ENCODE measurements at regions not wholly inside any gene's neighbourhood (a gene's known extent, or its start where the extent isn't known, plus 50 kb on each side); places are given as distances from the start of the nearest gene placed in this dataset.

GRCh38 chr1:62941780-62942179 is 157.8 kb downstream of the ATG4C start:
- ChIA-PET CTCF (no interaction called here), POLR2A (no interaction called here), RAD21 (ENCODE audit: low non-redundant PET in 1 of 2, low total read pairs in 2 of 2, uncharacterized antibody in 2 of 2, unreplicated experiment in 2 of 2) (no interaction called here)
- H3K4me1 ChIP-seq (ENCODE audit: control insufficient read depth in 1 of 2, insufficient read depth in 2 of 2, low read length in 2 of 2) = no peaks in the 10 kb centered on the region
- ATAC-seq (no peak), DNase-seq (ENCODE audit: low read depth, low spot score) (no peak)
- H2AFZ ChIP-seq (ENCODE audit: low read depth, low read length, poor library complexity, severe bottlenecking) = no peak overlapping the region
- no peaks in the 10 kb centered on the region for H4K20me1 ChIP-seq (ENCODE audit: insufficient read depth)
- no peaks in the 10 kb centered on the region for H3K79me2 ChIP-seq (ENCODE audit: insufficient read depth, low read length)
- no peak overlapping the region for H3K4me3 ChIP-seq (replicated peaks in 1 of 2; ENCODE audit: low read depth in 1 of 2, low read length in 2 of 2)
- TF ChIP-seq MAX (IDR thresholded peaks at IDR 0.05) = no peak
- H3K4me2 ChIP-seq (ENCODE audit: low read length) = no peak overlapping the region
- no peak overlapping the region for H3K9ac ChIP-seq (ENCODE audit: low read length)
- BruUV-seq (replicated peaks) = no TSS peak
- H3K9me3 ChIP-seq (ENCODE audit: control insufficient read depth in 1 of 2, insufficient read depth in 1 of 2, low read depth in 1 of 2, low read length in 2 of 2) = no peaks in the 10 kb centered on the region
- peaks cover 30% of the 10 kb centered on the region for H3K27me3 ChIP-seq (ENCODE audit: insufficient read depth, low read length)
- H3K36me3 ChIP-seq (ENCODE audit: control insufficient read depth in 1 of 2, insufficient read depth in 2 of 2, low read length in 2 of 2) = no peaks in the 10 kb centered on the region
- intact Hi-C loops (cut with micrococcal nuclease) = no loop called here
- no peak overlapping the region for H3K27ac ChIP-seq (ENCODE audit: low read depth, low read length)
- H3K9me2 ChIP-seq (ENCODE audit: insufficient read depth) = no peaks in the 10 kb centered on the region

GRCh38 chr1:62946511-62946910 is 162.6 kb downstream of the ATG4C start:
- CTCF ChIA-PET = no interaction called here
- Histone ChIP-seq H3K27ac (ENCODE audit: low read depth, low read length) (no peak overlapping the region), H2AFZ (ENCODE audit: low read depth, low read length, poor library complexity, severe bottlenecking) (no peak overlapping the region), H3K36me3 (ENCODE audit: control insufficient read depth in 1 of 2, insufficient read depth in 2 of 2, low read length in 2 of 2) (no peaks in the 10 kb centered on the region), H3K27me3 (ENCODE audit: insufficient read depth, low read length) (peaks cover 31% of the 10 kb centered on the region), H3K9me2 (ENCODE audit: insufficient read depth) (no peaks in the 10 kb centered on the region), H3K9me3 (ENCODE audit: control insufficient read depth in 1 of 2, insufficient read depth in 1 of 2, low read depth in 1 of 2, low read length in 2 of 2) (no peaks in the 10 kb centered on the region), H3K9ac (ENCODE audit: low read length) (no peak overlapping the region), H4K20me1 (ENCODE audit: insufficient read depth) (no peaks in the 10 kb centered on the region), H3K79me2 (ENCODE audit: insufficient read depth, low read length) (no peaks in the 10 kb centered on the region), H3K4me3 (replicated peaks in 1 of 2; ENCODE audit: low read depth in 1 of 2, low read length in 2 of 2) (no peak overlapping the region), H3K4me2 (ENCODE audit: low read length) (no peak overlapping the region), H3K4me1 (ENCODE audit: control insufficient read depth in 1 of 2, insufficient read depth in 2 of 2, low read length in 2 of 2) (no peaks in the 10 kb centered on the region)
- intact Hi-C loops (cut with micrococcal nuclease) = no loop called here
- TF ChIP-seq FOSL1 (IDR thresholded peaks at IDR 0.05; ENCODE audit: low read depth) = no peak
- no peak for TF ChIP-seq EZH2 (IDR thresholded peaks at IDR 0.05)
- TF ChIP-seq YY1 (IDR thresholded peaks at IDR 0.05; ENCODE audit: extremely low read depth, insufficient replicate concordance, low read depth, low read length) = no peak
- no peak for TF ChIP-seq SRF (IDR thresholded peaks at IDR 0.05; ENCODE audit: low read depth)
- no peak for TF ChIP-seq REST (IDR thresholded peaks at IDR 0.05; ENCODE audit: low read depth)
- no peak for TF ChIP-seq EZH2phosphoT487 (IDR thresholded peaks at IDR 0.05; ENCODE audit: borderline replicate concordance)
- no peak for TF ChIP-seq SP1 (IDR thresholded peaks at IDR 0.05; ENCODE audit: low read depth)
- TF ChIP-seq TCF7L2 (IDR thresholded peaks at IDR 0.05; ENCODE audit: borderline replicate concordance, extremely low read depth, insufficient read depth, insufficient read length) = no peak
- no peak for TF ChIP-seq POLR2AphosphoS5 (IDR thresholded peaks at IDR 0.05; ENCODE audit: low read depth, low read length)
- no peak for TF ChIP-seq CBX3 (IDR thresholded peaks at IDR 0.05; ENCODE audit: low read depth)
- TF ChIP-seq ZNF274 (IDR thresholded peaks at IDR 0.05; ENCODE audit: low read depth, low read length) = no peak
- no peak for TF ChIP-seq POLR2A (IDR thresholded peaks at IDR 0.05; ENCODE audit: borderline replicate concordance, extremely low read depth, insufficient read depth, insufficient read length)
- no peak for TF ChIP-seq CEBPB (IDR thresholded peaks at IDR 0.05; ENCODE audit: low read depth)
- TF ChIP-seq EGR1 (IDR thresholded peaks at IDR 0.05; ENCODE audit: low read depth) = no peak
- BruUV-seq (replicated peaks) = no TSS peak
- DNase-seq (ENCODE audit: low read depth, low spot score) (no peak), ATAC-seq (no peak)
- RAD21 ChIA-PET (ENCODE audit: low non-redundant PET in 1 of 2, low total read pairs in 2 of 2, uncharacterized antibody in 2 of 2, unreplicated experiment in 2 of 2) = no interaction called here
- POLR2A ChIA-PET = no interaction called here
